Cerebellar cortex (tissue), 1 donor: ENCODE measurements at regions not wholly inside any gene's neighbourhood (a gene's known extent, or its start where the extent isn't known, plus 50 kb on each side); places are given as distances from the start of the nearest gene placed in this dataset.
A peak's percentile ranks its signal among the peaks of the same experiment; 100 is the strongest.

Experiments
- DNase-seq: peaks from one replicate; pipeline ENCODE4 v3.0.0-alpha.2; 2015; ENCODE audit warnings: low spot score

- DNase-seq = no peak
Measured at GRCh38 chr11:19595840-19596751, 116.5 kb upstream of the NAV2 start.

DNA sequence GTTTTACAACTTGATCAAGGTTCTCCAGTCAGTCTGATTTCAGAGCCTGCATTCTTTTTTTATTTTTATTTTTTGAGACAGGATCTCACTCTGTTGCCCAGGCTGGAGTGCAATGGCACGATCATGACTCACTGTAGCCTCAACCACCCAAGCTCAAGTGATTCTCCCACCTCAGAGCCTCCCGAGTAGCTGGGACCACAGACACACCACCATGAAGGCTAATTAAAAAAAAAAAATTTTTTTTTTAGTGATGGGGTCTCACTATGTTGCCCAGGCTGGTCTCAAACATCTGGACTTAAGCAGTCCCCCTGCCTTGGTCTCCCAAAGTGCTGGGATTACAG is 117.2 kb upstream of the NAV2 start:
- no peak for DNase-seq

DNA sequence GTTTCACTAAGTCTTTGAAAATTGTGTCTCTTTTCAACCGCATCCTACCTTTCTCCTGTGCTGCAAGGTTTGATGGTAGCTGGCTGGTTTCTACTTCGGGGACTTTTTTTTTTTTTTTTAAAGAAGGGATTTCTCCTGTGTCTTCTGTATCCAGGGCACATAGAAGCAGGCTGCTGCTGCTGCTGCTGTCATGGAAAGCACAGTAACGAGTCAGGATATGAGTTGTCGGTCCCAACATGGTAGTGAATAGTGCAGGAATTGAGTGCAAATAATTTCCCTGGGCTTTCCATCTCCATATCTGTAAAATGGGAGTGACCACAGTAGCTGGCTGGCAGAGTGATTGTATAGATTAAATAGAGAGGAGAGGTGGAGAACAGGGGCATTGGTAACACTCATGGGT is 118.3 kb upstream of the NAV2 start:
- DNase-seq = no peak

DNA sequence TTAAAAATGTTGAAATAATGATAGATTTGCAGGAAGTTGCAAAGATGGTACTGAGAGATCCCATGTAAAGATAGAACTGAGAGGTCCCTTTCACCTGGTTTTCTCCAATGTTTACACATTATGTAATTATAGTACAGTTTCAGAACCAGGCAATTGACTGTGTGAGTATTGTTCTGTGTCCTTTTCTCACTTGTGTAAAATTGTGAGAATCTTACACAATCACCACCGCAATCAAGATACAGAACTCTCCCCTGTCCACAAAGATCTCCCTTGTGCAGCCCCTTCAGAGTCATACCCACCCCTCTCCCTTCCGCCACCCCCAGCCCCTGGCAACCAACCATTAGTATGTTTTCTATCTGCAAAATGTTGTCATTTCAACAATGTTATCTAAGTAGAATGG is 119.8 kb upstream of the NAV2 start:
- no peak for DNase-seq

DNA sequence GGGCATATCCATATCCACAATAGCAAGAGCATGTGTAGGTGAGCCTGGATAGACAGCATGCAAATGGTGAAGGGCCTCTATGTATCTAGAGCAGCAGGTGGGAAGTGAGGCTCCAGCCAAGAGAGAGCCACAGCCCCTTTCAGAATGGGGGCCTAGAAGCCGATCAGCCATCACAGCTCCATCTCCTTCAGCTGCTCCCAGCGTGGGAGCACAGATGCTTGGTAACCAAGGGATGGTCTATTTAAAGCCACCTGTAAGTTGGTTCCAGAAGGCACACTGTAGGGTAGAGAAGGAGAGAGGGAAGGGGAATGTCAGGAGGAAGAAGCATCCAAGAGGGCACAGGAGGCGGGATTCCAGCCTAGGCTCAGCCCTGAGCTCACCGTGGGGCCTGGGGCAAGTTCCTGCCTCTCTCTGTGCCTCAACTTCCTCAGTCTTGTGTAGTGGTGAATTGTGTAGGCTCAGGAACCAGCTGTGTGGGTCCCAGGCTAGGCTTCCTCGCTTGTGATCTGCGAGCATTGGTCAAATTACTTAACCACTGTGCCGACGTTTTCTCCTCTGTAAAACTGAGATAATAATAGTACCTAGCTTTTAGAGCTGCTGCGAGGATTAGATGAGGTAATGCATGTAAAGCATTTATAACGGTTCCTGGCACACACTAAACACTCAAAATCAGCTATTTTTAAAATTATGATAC is 122.9 kb upstream of the NAV2 start:
- no peak for DNase-seq

DNA sequence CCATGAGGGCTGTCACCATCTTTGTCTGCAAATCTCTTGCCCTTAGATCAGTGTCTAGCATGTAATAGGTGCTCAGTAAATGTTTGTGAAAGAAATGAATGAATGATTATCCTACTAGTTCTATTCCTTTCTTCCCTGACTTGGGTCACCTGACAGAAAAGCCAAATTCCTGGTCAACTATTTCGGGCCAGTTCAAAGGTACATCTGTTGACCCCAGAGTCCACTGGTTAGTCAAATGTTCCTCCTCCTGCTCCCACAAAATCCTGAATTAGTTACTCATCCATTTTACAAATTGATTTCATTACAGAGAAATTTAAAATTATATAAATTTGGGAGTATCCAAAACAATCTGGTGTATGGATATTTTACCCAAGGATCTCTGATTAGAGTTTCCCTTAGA is 124.7 kb upstream of the NAV2 start:
- no peak for DNase-seq

DNA sequence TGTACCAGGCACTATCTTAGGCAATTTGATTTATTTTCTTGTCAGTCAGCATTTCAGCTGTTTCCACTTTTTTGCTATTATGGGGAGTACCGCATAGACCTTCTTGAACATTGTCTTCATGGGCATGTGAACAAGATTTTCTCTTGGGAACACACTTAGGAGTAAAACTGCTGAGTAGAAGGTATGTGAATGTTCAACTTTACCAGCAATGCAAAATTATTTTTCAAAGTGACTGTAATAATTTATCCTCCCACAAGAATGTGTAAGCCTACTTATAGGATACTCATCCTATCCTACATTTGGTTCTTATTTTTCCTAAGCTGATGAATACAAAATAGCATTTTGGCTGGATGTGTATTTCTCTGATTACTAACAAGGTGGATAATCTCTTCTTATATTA is 132.0 kb upstream of the NAV2 start:
- DNase-seq = no peak

DNA sequence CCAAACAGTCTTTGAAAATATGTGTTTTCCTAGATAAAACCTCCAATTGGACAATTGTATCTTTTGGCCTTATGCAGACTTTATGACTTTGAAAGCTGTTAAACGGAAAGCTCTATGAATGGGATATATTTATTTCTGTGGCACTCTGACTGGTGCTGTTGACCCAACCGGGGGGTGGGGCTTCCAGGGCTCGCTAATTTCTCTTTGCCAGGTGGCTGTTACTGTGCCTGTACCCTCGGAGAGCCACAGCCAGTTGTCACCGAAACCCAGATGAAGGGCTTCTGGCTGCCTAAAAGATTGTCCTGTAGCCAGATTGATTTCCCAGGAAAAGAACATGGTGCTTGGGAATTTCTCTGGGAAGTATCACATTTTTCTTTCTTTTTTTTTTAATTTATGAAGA is 132.7 kb upstream of the NAV2 start:
- no peak for DNase-seq

DNA sequence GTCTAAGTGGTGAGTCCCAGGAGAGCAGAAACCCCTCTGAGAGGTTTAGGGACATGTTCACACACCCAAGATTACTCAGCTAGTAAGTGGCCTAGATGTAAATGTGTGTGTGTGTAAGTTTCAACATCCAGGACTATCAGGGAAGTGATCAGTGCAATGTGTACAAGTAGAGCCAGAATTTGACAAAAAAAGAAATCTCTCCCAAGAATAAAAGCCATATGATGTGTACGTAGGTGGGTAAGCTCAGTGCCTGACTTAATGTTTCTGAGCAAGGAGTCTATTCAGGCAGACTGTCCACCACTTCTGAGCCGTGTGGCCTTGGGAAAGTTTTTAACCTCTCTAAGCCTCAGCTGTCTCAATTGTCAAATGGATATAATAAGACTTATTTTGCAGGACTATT is 133.8 kb upstream of the NAV2 start:
- no peak for DNase-seq

- peak; percentile 74 for DNase-seq
Measured at GRCh38 chr11:19577976-19578619, 134.5 kb upstream of the NAV2 start.

GRCh38 chr11:19577391-19577975 is 135.2 kb upstream of the NAV2 start:
- peak; percentile 70 for DNase-seq

DNA sequence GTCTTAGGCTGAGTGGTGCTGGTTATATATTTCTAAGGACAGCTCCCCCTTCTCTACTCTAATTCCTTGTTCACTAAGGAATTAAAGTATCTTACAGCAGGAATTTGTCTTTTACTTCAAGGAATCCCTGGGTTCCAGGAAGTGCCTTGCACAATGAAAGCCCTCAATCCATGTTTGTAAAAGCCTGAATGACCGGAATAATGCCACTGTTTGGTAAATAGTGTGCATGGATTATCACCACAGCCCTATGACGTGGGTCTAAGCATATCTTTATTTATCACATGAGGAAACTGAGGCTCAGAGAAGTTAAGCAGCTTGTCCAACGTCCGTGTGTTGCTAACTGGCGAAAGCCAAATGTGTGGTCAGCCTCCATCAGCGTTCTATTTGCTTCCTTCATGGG is 135.7 kb upstream of the NAV2 start:
- DNase-seq = no peak

DNA sequence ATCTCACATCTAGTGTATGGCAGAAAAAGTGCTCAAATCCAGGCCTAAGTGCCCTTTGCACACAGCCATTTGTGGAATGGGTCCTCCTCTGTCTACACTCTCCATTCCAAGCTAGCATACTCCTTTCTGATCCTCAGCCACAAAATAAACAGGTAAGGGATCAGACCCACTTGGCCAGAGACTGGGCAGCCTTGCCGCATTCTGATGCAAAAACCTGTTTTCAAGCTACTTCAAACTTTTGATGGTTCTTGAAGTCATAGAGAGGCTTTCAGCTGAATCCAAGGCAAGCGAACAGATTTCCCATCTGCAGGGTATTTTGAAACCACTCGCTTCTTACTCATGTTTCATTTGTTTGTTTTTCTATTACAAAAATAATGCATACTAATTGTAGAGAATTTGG is 136.6 kb upstream of the NAV2 start:
- no peak for DNase-seq

DNA sequence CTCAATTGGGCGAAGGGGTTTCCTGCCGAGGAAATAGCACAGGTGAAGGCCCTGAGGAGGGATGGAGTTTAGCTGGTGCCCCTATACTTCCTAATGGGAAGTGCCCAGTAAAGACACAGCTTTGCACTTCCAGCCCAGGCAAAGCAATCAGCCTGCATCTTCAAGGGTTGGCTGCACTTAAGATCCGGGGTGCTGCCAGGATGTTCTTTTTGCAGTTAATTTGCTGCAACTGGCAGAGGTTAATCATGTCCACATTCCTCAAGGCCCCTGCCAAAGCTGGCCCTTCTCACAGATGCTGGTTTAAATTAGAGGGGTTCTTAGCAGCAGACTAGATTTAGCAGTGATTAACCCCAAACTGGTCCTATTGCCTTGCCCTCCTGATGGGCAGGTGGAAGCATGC is 137.7 kb upstream of the NAV2 start:
- DNase-seq = no peak

DNA sequence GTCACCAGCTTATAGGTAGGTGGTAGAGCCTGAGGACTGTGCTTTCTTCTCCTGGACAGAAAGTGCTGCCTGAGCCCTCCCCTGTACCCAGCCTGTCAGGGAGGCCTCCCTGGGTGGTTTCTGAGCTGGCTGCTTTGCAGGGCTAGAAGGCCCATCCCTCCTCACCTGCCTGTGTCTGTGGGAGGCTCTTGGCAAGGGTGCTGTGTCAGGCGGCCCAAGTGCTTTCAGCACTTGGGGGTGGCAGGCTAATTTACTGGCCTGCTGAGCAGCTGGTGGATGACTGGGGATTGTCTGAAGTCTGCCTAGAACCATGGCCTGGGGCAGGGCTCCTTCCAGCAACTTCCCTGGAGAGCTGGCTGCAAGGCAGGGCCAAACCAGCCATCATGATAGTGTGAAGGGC is 139.0 kb upstream of the NAV2 start:
- DNase-seq = no peak

DNA sequence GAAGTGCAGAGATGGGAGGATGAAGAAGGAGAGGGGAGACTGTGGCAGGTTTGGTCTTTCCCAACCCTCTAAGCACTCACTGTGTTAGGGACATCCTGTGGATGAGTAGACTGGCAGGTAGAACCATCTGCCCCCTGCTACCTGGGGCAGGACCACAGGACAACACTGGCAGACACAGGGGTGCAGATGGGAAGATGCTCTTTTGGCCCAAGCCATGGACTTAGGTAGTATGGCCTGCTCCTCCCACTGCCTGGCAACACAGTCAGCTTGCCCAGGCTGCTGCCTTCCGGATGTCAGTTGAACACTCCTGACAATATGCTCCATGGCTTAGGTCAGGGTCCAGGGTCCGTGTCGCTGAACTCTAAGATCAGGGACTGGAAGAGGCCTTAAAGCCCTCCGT is 140.7 kb upstream of the NAV2 start:
- peak; percentile 81 for DNase-seq

DNA sequence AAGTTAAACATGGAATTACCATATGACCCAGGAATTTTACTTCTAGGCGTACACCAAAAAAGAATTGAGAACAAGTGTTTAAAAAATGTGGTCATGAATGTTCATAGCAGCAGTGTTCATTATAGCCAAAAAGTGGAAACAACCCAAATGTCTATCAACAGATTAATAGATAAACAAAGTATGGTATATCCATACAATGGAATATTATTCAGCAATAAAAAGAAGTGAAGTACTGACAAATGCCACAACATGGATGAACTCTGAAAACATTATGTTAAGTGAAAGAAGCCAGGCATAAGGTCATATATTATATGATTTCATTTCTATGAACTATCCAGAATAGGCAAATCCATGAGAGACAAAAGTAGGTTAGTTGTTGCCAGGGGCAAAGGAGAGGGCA is 141.7 kb upstream of the NAV2 start:
- no peak for DNase-seq

DNA sequence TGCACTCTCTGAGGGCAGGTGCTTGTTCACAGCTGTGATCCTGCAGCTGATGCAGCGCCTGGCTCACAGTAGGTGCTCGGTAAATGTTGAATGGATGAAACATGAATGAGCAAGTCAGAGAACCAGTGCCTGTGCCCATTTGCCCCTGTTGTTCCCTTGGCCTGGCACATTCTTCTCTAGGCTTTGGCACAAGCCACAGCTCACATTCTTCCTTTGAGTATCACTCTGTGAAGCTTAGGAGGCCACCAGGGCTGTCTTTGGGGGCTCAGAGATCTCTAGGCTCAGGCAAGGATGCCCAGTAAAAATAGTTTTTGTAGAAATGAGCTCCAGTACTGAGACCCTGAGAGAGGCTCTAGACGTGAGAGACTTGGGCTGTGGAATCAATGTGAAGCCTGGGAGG is 144.6 kb upstream of the NAV2 start:
- DNase-seq = no peak

DNA sequence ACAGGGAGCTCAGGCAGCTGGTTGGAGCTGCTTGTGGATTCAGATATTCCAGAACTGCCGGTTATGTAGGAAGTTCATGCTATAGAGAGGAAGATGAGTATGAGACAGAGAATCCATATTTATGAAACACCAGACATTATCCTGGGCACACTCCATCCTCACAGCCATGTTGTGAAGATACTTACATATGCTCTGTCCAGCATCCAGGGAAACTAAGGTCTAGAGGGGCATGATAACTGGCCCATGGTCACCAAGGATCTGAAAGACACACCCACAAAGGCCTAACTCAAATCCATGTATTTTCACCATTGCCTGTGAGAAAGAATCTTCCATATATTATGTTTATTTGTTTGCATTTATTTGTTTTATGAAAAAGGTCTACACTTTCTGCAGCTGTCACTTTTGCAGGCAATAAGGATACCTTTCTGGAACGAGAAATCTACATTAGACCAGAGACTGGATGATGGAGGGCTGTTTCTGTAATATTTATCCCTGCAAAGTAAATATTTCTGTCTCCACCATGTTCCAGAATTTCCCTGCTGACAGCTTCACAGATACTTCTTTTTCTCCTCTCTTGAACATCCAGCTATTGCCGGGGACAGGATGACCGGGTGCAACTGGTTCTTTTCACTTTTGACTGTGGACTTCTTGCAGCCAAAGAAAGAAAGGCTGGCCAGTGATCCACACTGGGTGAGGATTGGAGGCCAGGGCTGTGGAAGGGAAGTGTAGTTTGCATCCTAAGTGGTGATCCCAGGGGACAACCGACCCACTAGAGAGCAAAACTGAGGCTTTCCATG is 145.9 kb upstream of the NAV2 start:
- no peak for DNase-seq

GRCh38 chr11:19565639-19566038 is 147.0 kb upstream of the NAV2 start:
- no peak for DNase-seq

- no peak for DNase-seq
Measured at GRCh38 chr11:19562156-19562555, 150.5 kb upstream of the NAV2 start.

GRCh38 chr11:19561011-19561410 is 151.6 kb upstream of the NAV2 start:
- no peak for DNase-seq
